ENCODE measurements at regions not wholly inside any gene's neighbourhood (a gene's known extent, or its start where the extent isn't known, plus 50 kb on each side); places are given as distances from the start of the nearest gene placed in this dataset.

GRCh38 chr9:118612201-118612600 is 757.0 kb downstream of the BRINP1 start:
- TF ChIP-seq ZNF132 (tag by site-specific recombination; IDR thresholded peaks at IDR 0.05; ENCODE audit: borderline replicate concordance) = no peak
- no peak for TF ChIP-seq CTCF (tag by site-specific recombination; IDR thresholded peaks at IDR 0.05)
- TF ChIP-seq ZNF146 (tag by site-specific recombination; IDR thresholded peaks at IDR 0.05) = no peak
- no peak for TF ChIP-seq MEIS1 (CRISPR knock-in tag; IDR thresholded peaks at IDR 0.05; ENCODE audit: borderline replicate concordance)
- no peak for TF ChIP-seq GLI2 (tag by site-specific recombination; IDR thresholded peaks at IDR 0.05; ENCODE audit: borderline replicate concordance, low read depth)
- no peak for TF ChIP-seq ZNF324 (tag by site-specific recombination; IDR thresholded peaks at IDR 0.05)
- TF ChIP-seq ZBTB8A (tag by site-specific recombination; IDR thresholded peaks at IDR 0.05) = no peak

Data from HEK293 (cell line).